ENCODE measurements at regions not wholly inside any gene's neighbourhood (a gene's known extent, or its start where the extent isn't known, plus 50 kb on each side); places are given as distances from the start of the nearest gene placed in this dataset.

GRCh38 chr18:75158465-75159237 is 50.3 kb downstream of the PTGR3 start:
- Histone ChIP-seq H3K36me3 (ENCODE audit: control insufficient read depth, insufficient read depth, low read length) (no peaks in the 10 kb centered on the region), H3K4me3 (ENCODE audit: low read depth, low read length) (no peak overlapping the region), H3K27me3 (ENCODE audit: control insufficient read depth, insufficient read depth, low read length) (peaks cover 2% of the 10 kb centered on the region)
- TF ChIP-seq, protein P1, sequence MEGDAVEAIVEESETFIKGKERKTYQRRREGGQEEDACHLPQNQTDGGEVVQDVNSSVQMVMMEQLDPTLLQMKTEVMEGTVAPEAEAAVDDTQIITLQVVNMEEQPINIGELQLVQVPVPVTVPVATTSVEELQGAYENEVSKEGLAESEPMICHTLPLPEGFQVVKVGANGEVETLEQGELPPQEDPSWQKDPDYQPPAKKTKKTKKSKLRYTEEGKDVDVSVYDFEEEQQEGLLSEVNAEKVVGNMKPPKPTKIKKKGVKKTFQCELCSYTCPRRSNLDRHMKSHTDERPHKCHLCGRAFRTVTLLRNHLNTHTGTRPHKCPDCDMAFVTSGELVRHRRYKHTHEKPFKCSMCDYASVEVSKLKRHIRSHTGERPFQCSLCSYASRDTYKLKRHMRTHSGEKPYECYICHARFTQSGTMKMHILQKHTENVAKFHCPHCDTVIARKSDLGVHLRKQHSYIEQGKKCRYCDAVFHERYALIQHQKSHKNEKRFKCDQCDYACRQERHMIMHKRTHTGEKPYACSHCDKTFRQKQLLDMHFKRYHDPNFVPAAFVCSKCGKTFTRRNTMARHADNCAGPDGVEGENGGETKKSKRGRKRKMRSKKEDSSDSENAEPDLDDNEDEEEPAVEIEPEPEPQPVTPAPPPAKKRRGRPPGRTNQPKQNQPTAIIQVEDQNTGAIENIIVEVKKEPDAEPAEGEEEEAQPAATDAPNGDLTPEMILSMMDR (IDR thresholded peaks at IDR 0.05; ENCODE audit: insufficient read depth, low read length, severe bottlenecking) = no peak
- FAIRE-seq = no peak
- DNase-seq (ENCODE audit: low read depth) = no peak

DNA sequence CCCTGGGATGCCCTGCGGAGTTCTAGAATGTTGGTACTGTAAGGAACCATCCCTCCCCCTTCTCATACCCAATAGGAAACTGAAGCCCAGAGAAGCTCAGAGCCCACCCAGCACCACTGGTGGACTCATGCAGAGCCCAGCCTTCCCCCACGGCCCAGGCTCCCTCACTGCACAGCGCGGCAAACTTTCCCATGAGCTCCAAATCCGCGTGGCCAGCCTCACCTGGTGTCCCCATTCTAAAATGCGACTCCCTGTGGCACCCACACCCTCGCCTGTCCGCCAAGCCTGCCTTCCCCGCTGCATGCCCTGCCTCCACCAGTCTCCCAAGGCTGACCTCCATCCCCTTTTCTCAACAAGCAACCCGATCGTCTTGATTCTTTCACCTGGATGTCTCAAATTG is 51.1 kb downstream of the PTGR3 start:
- DNase-seq (ENCODE audit: low read depth) (no peak), FAIRE-seq (no peak)
- TF ChIP-seq, protein P1 (IDR thresholded peaks at IDR 0.05; ENCODE audit: insufficient read depth, low read length, severe bottlenecking) = no peak
- Histone ChIP-seq H3K4me3 (ENCODE audit: low read depth, low read length) (no peak overlapping the region), H3K27me3 (ENCODE audit: control insufficient read depth, insufficient read depth, low read length) (peaks cover 2% of the 10 kb centered on the region), H3K36me3 (ENCODE audit: control insufficient read depth, insufficient read depth, low read length) (no peaks in the 10 kb centered on the region)

DNA sequence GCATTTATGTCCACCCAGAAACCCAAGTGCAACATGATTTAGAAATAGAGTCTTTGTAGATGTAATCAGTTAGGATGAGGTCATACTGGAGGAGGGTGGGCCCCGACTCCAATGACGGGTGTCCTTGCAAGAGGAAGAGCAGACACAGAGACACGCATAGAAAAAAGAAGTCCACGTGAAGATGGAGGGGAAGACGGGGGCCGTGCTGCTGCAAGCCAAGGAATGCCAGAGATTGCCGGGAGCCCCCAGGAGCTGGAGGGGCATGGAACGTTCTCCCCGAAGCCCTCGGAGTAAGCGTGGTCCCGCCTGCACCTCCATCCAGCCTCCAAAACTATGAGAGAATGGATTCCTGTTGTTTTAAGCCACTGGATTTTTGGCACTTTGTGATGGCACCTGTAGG is 51.6 kb downstream of the PTGR3 start:
- FAIRE-seq (no peak), DNase-seq (ENCODE audit: low read depth) (no peak)
- Histone ChIP-seq H3K27me3 (ENCODE audit: control insufficient read depth, insufficient read depth, low read length) (peaks cover 2% of the 10 kb centered on the region), H3K36me3 (ENCODE audit: control insufficient read depth, insufficient read depth, low read length) (no peaks in the 10 kb centered on the region), H3K4me3 (ENCODE audit: low read depth, low read length) (no peak overlapping the region)
- TF ChIP-seq, protein P1 (IDR thresholded peaks at IDR 0.05; ENCODE audit: insufficient read depth, low read length, severe bottlenecking) = no peak

GRCh38 chr18:75156831-75157230 is 52.1 kb downstream of the PTGR3 start:
- DNase-seq (ENCODE audit: low read depth) (no peak), FAIRE-seq (no peak)
- TF ChIP-seq, protein P1 (IDR thresholded peaks at IDR 0.05; ENCODE audit: insufficient read depth, low read length, severe bottlenecking) = no peak
- H3K36me3 ChIP-seq (ENCODE audit: control insufficient read depth, insufficient read depth, low read length) = no peaks in the 10 kb centered on the region
- no peak overlapping the region for H3K4me3 ChIP-seq (ENCODE audit: low read depth, low read length)
- H3K27me3 ChIP-seq (ENCODE audit: control insufficient read depth, insufficient read depth, low read length) = peaks cover 2% of the 10 kb centered on the region

DNA sequence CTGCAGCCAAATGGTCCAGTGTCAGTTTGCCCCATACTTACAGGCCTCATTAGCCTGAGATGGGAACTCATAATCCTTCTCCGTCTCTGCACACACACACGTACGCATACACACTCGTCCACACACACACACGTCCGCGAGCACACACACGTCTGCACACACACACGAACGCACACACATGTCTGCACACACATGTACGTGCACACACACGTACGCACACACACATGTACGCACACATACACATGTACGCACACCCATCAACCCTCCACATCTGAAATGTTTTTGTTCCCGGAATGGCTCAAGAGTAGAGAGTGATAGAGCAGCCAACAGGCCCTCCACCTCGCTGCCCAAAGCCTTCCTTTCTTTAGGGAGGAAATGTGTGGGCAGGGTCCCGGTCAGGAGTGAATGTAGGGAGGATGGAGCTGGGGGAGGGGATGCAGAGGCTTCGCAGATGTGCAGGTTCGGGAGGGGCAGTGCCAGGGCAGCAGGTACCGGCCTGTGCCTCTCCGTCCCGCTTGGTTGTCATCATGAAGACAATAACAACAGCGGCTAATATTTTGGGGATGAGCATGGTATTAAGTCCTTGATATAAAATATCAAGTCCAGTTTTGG is 52.7 kb downstream of the PTGR3 start:
- Histone ChIP-seq H3K4me3 (ENCODE audit: low read depth, low read length) (no peak overlapping the region), H3K27me3 (ENCODE audit: control insufficient read depth, insufficient read depth, low read length) (peaks cover 2% of the 10 kb centered on the region), H3K36me3 (ENCODE audit: control insufficient read depth, insufficient read depth, low read length) (no peaks in the 10 kb centered on the region)
- FAIRE-seq (peak; percentile 66), DNase-seq (ENCODE audit: low read depth) (no peak)
- TF ChIP-seq, protein P1 (IDR thresholded peaks at IDR 0.05; ENCODE audit: insufficient read depth, low read length, severe bottlenecking) = no peak
